SKM-1 (cell line): ENCODE measurements at regions not wholly inside any gene's neighbourhood (a gene's known extent, or its start where the extent isn't known, plus 50 kb on each side); places are given as distances from the start of the nearest gene placed in this dataset.
"Not testable (repeated sequence)": the region's sequence is repeated elsewhere in the genome, so short reads cannot be mapped to it uniquely, and the experiment has no call there.

Source experiments
- DNase-seq: peaks from one replicate; lab custom pipeline; 2025; ENCODE audit not compliant: unreplicated experiment; lab: John Stamatoyannopoulos, UW

- no peak for DNase-seq
Observed at GRCh38 chr20:55446301-55446700, 559.0 kb downstream of the CBLN4 start.

- no peak for DNase-seq
Observed at GRCh38 chr20:55439070-55439469, 566.2 kb downstream of the CBLN4 start.

- no peak for DNase-seq
Observed at GRCh38 chr20:55437798-55438415, 567.4 kb downstream of the CBLN4 start.

- no peak for DNase-seq
Observed at GRCh38 chr20:55424968-55425367, 580.4 kb downstream of the CBLN4 start.

- DNase-seq: no peak
Observed at GRCh38 chr20:55424476-55424875, 580.8 kb downstream of the CBLN4 start.

- DNase-seq: no peak
Observed at GRCh38 chr20:55417836-55418235, 587.5 kb downstream of the CBLN4 start.

- DNase-seq: no peak
Observed at GRCh38 chr20:55415567-55416142, 589.7 kb downstream of the CBLN4 start.

GRCh38 chr20:55412508-55412907, 592.8 kb downstream of the CBLN4 start:
- not testable (repeated sequence) for DNase-seq

GRCh38 chr20:55406891-55407290, 598.4 kb downstream of the CBLN4 start:
- no peak for DNase-seq

GRCh38 chr20:55394592-55394991, 610.7 kb downstream of the CBLN4 start:
- no peak for DNase-seq

- no peak for DNase-seq
Observed at GRCh38 chr20:55390791-55391190, 614.5 kb downstream of the CBLN4 start.

- DNase-seq: no peak
Observed at GRCh38 chr20:55386686-55387085, 618.6 kb downstream of the CBLN4 start.

GRCh38 chr20:55375920-55376319, 629.4 kb downstream of the CBLN4 start:
- DNase-seq: no peak

GRCh38 chr20:55365745-55366144, 639.6 kb downstream of the CBLN4 start:
- DNase-seq: no peak

- DNase-seq: no peak
Observed at GRCh38 chr20:55360895-55361294, 644.4 kb downstream of the CBLN4 start.

- DNase-seq: no peak
Observed at GRCh38 chr20:55354720-55355119, 650.6 kb downstream of the CBLN4 start.

GRCh38 chr20:55353206-55353605, 652.1 kb downstream of the CBLN4 start:
- DNase-seq: no peak

GRCh38 chr20:55348223-55348622, 657.1 kb downstream of the CBLN4 start:
- DNase-seq: no peak

- DNase-seq: no peak
Observed at GRCh38 chr20:55342822-55343221, 662.5 kb downstream of the CBLN4 start.

GRCh38 chr20:55333798-55334197, 671.5 kb downstream of the CBLN4 start:
- no peak for DNase-seq

- DNase-seq: no peak
Observed at GRCh38 chr20:55329108-55329507, 676.2 kb downstream of the CBLN4 start.

- no peak for DNase-seq
Observed at GRCh38 chr20:55322745-55323144, 682.6 kb downstream of the CBLN4 start.

- DNase-seq: no peak
Observed at GRCh38 chr20:55316753-55317152, 688.6 kb downstream of the CBLN4 start.
